Retinal pigment epithelial cell (primary cell): ENCODE measurements at regions not wholly inside any gene's neighbourhood (a gene's known extent, or its start where the extent isn't known, plus 50 kb on each side); places are given as distances from the start of the nearest gene placed in this dataset.

ENCODE experiments used
- DNase-seq: peaks from one replicate; pipeline ENCODE4 v3.0.0-alpha.2; 2010; ENCODE audit warnings: low read depth
- H3K4me3 ChIP-seq: 2 replicates; pipeline ENCODE4 v1.5.1; 2011; ENCODE audit warnings: mild to moderate bottlenecking, low read length, control low read depth, moderate library complexity
- TF ChIP-seq, protein P1 (sequence below): conservative IDR thresholded peaks from 2 replicates; pipeline ENCODE4 v1.5.1; 2011; ENCODE audit warnings: low read depth, low read length, control low read depth, inconsistent platforms

DNA sequence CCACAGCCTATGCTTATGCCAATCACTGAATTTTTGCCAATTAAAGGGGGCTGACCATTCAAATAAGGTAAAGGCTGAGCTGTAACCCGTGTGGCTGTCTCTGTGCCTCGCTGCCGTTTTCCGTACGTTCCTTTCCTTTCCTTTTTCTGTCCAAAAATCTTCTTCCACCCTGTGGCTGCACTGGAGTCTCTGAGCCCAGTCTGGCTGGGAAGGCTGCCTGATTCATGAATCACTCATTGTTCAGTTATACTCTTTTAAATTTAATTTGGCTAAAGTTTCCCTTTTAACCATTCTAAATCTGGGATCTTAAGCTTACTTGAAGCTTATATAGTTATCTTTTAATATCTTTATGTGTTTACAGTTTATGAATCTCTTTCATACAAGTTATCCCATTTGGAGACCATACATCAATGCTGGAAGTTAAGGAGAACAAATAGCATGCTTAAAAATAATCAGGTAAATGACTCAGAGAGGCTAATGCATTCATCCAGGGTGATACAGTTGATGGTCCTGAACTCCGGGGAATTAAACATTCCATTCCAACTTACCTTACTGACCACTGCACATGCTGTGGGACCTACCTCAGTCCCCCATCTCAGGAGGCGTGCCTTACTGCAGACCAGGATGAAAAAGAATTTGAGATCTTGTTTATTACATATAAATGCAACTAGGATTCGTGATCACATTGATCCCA, 385.3 kb upstream of the ADARB2 start:
- TF ChIP-seq, protein P1, sequence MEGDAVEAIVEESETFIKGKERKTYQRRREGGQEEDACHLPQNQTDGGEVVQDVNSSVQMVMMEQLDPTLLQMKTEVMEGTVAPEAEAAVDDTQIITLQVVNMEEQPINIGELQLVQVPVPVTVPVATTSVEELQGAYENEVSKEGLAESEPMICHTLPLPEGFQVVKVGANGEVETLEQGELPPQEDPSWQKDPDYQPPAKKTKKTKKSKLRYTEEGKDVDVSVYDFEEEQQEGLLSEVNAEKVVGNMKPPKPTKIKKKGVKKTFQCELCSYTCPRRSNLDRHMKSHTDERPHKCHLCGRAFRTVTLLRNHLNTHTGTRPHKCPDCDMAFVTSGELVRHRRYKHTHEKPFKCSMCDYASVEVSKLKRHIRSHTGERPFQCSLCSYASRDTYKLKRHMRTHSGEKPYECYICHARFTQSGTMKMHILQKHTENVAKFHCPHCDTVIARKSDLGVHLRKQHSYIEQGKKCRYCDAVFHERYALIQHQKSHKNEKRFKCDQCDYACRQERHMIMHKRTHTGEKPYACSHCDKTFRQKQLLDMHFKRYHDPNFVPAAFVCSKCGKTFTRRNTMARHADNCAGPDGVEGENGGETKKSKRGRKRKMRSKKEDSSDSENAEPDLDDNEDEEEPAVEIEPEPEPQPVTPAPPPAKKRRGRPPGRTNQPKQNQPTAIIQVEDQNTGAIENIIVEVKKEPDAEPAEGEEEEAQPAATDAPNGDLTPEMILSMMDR: no peak

DNA sequence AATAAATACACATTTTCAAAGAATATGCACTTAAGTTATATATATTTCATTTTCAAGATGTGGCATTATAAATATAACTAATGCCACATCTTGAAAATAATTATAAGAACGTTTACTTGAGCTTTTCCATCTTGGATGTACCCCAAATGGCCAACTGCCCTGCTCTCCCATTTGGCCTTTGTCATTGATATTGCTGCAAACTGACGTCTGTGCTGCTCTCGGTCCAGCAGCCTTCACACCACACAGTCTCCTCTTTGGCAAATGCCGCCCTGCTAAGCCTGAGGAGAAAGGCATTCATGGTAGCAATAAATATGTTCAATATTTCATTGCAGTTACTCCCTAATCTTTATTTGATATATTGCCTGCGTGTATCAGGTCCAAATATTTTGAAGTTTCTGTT, 384.6 kb upstream of the ADARB2 start:
- H3K4me3 ChIP-seq: no peak overlapping the region

More for the DNA sequence above, 385.3 kb upstream of the ADARB2 start:
- H3K4me3 ChIP-seq: no peak overlapping the region
- DNase-seq: no peak

DNA sequence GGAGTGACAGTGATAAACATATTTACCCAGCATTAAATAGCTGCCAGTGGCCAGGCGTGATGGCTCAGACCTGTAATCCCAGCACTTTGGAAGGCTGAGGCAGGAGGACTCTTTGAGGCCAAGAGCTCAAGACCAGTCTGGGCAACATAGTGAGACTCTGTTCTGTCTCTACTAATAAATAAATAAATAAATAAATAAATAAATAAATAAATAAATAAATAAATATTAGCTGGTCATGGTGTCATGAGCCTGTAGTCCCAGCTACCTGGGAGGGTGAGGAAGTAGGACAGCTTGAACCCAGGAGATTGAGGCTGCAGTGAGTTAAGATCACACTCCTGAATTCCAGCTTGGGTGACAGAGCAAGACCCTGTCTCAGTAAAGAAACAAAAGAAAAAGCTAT, 384.0 kb upstream of the ADARB2 start:
- no peak overlapping the region for H3K4me3 ChIP-seq
- TF ChIP-seq, protein P1: no peak
- DNase-seq: no peak

More for the DNA sequence above, 384.6 kb upstream of the ADARB2 start:
- DNase-seq: no peak
- TF ChIP-seq, protein P1: no peak

DNA sequence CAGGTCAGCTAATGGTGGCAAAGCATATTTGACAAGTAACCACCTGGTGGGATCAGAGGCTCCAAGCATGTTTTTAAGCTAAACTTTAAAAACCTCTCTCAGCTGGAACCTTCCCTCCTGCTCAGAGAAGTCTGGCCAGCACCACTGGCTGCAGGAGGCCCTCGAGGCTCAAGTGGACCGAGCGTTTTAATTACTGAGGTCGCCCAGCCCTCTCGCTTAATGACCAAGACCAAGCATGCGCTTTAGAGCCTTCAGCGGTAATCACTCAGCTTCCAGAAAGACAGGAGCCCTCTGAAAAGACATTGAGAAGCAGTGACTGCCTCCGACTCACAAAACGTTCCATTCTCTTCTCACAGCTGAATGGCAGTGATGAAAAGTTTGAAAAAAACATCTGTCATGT, 383.4 kb upstream of the ADARB2 start:
- no peak overlapping the region for H3K4me3 ChIP-seq
- TF ChIP-seq, protein P1: no peak
- DNase-seq: no peak

DNA sequence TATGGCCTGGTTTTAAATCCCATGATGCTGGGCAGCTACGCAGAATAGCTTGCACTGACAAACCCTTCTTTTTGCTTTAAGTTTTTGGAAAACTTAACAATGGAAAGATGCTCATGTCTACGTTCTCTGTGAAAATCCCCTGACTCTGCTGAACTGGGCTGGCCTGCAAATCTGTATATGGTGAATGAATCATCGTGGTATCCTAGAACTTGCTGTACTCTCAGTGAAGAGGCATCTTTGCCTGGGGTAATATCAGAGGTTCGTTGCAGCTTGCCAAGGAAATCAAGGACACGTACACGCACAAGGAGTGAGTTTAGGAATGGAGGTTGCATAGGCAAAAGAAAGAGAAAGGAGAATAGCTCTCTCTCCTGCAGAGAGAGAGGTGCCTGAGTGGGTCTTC, 382.0 kb upstream of the ADARB2 start:
- TF ChIP-seq, protein P1: no peak
- no peak overlapping the region for H3K4me3 ChIP-seq
- no peak for DNase-seq

DNA sequence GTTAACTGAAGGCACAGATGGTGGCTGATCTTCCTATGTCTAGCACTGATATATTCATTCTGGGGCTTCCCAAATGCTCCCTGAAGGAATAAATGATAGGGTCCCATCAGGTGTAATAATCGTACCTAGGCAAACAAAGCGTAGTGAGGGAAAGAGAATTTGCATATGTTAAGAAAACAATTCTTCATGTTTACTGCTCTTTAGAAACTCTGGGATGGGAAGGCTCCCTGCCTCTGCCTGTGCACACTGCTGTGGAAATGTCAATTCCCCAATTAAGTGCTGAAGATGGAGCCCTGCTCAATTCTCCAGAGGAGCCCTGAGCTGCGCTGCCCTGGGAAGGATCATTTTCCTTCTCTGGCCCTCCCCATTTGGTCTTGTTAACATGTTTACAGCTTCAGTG, 380.9 kb upstream of the ADARB2 start:
- TF ChIP-seq, protein P1: no peak
- no peak for DNase-seq
- no peak overlapping the region for H3K4me3 ChIP-seq

DNA sequence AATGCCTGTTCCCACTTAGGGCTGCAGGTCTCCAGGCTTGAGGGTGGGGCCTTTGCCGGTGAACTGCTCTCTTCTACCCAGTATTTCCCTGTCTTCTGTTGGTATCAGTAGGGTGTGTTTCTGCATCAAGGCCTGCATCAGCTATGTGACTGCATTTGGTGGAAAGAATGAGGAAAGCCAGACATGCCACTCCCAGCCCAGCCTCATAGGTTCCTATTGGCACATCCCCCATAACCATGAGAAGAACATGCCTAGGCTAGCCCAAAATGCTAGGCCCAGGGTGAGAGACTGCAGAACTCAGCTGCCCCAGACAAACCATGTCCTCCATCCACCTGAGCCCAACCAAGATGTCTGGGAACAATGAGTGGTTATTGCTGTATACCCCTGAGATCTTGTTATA, 380.3 kb upstream of the ADARB2 start:
- no peak overlapping the region for H3K4me3 ChIP-seq
- TF ChIP-seq, protein P1: no peak
- DNase-seq: no peak
